ENCODE measurements at regions not wholly inside any gene's neighbourhood (a gene's known extent, or its start where the extent isn't known, plus 50 kb on each side); places are given as distances from the start of the nearest gene placed in this dataset.

DNA sequence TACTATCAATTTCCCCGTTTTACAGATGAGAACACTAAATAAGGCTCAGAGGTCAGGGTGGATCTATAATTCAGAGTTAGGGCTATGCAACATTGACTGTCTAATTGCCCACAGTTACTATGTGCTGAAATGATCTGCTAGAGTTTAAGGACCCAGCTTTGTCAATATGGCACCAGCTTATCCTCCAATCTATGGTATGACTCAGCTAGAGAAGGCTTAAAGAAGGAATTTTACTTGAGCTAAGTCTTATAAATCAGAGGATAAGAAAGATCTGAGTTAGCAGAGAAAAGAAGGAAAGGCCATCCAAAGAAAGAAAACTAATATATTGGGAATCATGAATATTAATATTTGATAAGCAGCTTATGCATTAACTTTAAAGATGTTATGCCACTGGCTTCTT, 78.1 kb downstream of the ASB9 start:
- peaks cover 15% of the 10 kb centered on the region for H3K27me3 Mint-ChIP-seq
- CTCF ChIA-PET: no interaction called here
- no peaks in the 10 kb centered on the region for H3K36me3 Mint-ChIP-seq
- H3K9me3 Mint-ChIP-seq (ENCODE audit: low read depth): no peaks in the 10 kb centered on the region
- H3K4me1 Mint-ChIP-seq: no peaks in the 10 kb centered on the region
- no peak for ATAC-seq
- DNase-seq: no peak
- no peak overlapping the region for H3K4me3 Mint-ChIP-seq
- H3K27ac Mint-ChIP-seq: no peak overlapping the region

DNA sequence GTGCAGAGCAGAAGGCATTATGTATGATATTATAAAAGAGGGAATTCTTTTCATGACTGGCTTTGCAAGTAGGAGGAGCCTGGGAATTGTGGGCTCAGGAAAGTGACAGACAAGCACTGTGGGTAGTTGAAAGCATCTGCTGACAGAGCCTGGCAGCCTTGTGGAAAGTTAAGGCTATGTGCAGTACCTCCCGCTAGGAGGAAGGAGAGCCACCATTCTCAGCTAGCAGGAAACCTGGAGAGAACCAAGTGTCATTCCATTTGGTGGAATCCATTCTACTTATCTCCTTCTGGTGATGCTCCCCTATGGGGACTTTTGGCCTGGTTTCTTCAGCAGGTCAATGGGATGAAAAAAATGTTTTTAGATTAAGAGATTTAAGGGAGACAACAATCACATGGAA, 81.8 kb downstream of the ASB9 start:
- Mint-ChIP-seq H3K27me3 (peaks cover 18% of the 10 kb centered on the region), H3K9me3 (ENCODE audit: low read depth) (no peaks in the 10 kb centered on the region), H3K4me1 (no peaks in the 10 kb centered on the region), H3K27ac (no peak overlapping the region), H3K4me3 (no peak overlapping the region), H3K36me3 (no peaks in the 10 kb centered on the region)
- CTCF ChIA-PET: no interaction called here
- DNase-seq (no peak), ATAC-seq (no peak)

DNA sequence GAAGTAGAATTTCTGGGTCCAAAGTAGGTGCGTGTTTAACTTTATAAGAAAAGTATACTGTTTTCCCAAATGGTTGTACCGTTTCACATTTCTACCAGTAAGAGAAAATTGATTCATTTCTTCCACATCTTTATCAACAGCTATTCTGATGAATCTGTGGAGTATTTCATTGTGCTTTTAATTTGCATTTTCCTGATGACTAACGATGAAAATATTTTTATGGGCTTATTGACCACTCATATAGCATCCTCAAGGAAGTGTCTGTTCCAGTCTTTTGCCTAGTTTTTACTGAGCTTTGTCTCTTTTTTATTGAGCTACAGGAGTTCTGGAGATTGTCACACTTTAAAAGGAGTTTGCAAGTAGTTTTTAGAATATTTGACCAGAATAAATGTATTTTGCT, 92.6 kb downstream of the ASB9 start:
- Mint-ChIP-seq H3K27ac (no peak overlapping the region), H3K4me1 (no peaks in the 10 kb centered on the region), H3K36me3 (no peaks in the 10 kb centered on the region), H3K9me3 (ENCODE audit: low read depth) (no peaks in the 10 kb centered on the region), H3K4me3 (no peak overlapping the region), H3K27me3 (no peaks in the 10 kb centered on the region)
- CTCF ChIA-PET: no interaction called here
- DNase-seq (no peak), ATAC-seq (no peak)

DNA sequence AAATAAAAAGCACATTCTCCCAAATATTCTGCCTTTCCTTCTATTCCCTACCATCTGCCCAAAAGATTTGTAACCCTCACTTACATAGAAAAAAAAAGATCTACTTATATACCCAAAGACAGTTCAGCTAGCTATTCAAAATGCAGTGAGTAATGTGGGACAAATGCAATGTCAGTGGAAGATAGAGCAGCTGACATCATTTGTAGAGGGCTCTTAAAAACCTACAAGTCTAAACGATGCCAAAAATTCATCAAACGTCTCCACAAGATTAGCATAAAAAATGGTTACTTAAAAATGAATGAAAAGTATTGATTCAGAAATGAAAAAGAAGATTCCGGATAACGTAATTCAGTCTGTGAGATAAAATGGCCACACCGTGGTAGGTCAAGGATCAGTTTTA, 96.5 kb downstream of the ASB9 start:
- no peak overlapping the region for H3K27ac Mint-ChIP-seq
- H3K4me1 Mint-ChIP-seq: peaks cover 5% of the 10 kb centered on the region
- ATAC-seq: no peak
- no peak for DNase-seq
- no peak overlapping the region for H3K4me3 Mint-ChIP-seq
- CTCF ChIA-PET: no interaction called here
- no peaks in the 10 kb centered on the region for H3K9me3 Mint-ChIP-seq (ENCODE audit: low read depth)
- no peaks in the 10 kb centered on the region for H3K36me3 Mint-ChIP-seq
- H3K27me3 Mint-ChIP-seq: peaks cover 3% of the 10 kb centered on the region

DNA sequence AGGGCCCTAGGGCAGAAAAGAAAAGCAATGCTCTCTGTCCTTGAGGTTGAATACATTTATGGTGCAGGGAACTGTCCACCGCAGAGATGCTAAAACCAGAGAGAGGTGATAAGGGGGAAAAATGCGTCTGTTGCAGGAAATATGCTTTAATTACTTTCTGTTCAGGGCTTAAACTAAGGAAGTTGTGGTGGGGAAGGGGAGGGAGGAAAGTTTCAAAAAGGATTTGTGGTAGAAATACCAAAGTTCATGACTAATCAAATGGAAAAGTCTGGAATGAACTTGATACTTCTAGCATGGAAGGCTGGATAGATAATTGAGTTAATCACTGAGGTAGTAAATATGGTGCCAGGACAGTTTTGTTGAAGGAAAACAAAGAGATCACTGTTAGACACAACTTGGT, 99.0 kb downstream of the ASB9 start:
- Mint-ChIP-seq H3K9me3 (ENCODE audit: low read depth) (no peaks in the 10 kb centered on the region), H3K4me3 (no peak overlapping the region), H3K36me3 (peaks cover 1% of the 10 kb centered on the region), H3K27ac (no peak overlapping the region), H3K4me1 (peaks cover 6% of the 10 kb centered on the region), H3K27me3 (peaks cover 5% of the 10 kb centered on the region)
- CTCF ChIA-PET: no interaction called here
- DNase-seq (no peak), ATAC-seq (no peak)

DNA sequence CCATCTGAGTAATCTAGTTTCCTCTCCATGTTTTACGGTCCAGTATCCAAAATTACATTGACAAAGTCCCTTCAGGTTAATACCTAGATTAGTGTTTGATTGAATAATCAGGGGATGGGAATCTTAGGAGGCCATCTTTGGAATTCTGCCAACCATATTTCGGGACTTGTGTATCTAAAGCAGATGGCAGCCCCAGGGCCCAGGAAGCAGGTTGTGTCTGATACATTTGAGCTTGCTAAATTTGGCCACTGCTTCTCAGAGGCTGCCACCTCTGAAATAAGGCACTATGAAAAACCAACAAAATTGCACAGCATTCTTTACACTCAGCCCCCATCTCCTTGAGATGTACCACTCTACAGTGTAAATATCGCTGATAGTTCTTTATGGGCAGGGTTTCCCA, 102.1 kb downstream of the ASB9 start:
- Mint-ChIP-seq H3K36me3 (peaks cover 1% of the 10 kb centered on the region), H3K4me1 (peaks cover 6% of the 10 kb centered on the region), H3K27ac (no peak overlapping the region), H3K9me3 (ENCODE audit: low read depth) (no peaks in the 10 kb centered on the region), H3K27me3 (peaks cover 6% of the 10 kb centered on the region), H3K4me3 (no peak overlapping the region)
- CTCF ChIA-PET: no interaction called here
- ATAC-seq: no peak
- no peak for DNase-seq

DNA sequence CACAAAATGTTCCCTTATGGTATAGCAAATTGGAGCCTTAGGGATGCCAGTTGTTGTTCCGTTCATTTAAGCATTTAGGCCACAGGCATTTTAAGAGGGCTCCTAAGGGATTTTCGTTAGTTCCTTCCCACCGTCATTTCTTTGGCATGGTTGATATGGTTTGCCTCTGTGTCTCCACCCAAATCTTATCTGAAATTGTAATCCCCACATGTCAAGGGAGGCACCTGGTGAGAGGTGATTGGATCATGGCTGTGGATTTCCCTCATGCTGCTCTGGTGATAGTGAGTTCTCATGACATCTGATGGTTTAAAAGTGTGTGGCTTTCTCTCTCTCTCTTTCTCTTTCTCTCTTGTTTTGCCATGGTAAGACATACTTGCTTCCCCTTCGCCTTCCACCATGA, 104.1 kb downstream of the ASB9 start:
- Mint-ChIP-seq H3K36me3 (peaks cover 1% of the 10 kb centered on the region), H3K9me3 (ENCODE audit: low read depth) (no peaks in the 10 kb centered on the region), H3K27ac (no peak overlapping the region), H3K4me1 (peaks cover 4% of the 10 kb centered on the region), H3K27me3 (peaks cover 6% of the 10 kb centered on the region), H3K4me3 (no peak overlapping the region)
- ATAC-seq (no peak), DNase-seq (no peak)
- CTCF ChIA-PET: no interaction called here

DNA sequence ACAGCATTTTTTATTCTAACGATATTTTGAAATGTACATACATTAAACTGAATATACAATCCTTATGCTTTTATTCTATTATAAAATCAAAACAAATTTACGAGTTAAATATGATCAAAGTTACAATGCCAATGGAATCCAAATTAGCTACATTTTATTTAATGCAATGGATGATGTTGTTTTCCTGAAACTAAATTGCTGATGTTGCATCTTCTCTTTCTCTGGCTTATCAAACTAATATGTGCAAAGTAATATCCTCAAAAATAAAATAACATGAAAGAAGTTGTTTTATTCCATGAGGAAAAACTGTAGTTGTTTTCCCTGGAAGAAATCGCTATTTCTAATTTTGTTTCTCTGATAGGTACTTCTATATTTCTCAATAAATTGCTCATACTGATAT, 106.8 kb downstream of the ASB9 start:
- H3K36me3 Mint-ChIP-seq: peaks cover 1% of the 10 kb centered on the region

DNA sequence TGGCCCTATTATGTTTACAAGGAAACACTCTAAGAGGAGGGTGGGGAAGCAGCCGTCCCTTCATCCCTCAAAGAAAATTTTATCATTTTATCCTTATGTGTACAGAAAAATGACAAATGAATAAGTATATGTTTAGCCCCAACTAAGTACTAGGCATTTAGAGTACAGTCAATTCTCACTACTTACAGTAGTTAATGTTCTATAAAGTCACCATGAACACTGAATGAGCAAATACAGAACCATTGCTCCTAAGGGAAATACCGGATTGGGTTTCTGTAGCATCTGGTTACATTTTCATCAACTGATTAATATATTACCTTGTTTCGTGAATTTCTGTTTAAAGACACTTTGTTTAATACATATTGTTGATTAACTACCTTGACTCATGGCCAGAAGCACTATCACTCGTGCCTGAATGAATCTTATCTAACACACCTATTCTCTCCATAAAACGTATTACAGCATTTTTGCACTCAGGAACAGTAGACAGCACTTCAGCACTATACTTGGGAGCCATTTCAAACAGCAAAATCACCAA, 109.3 kb downstream of the ASB9 start:
- Mint-ChIP-seq H3K9me3 (ENCODE audit: low read depth) (peaks cover 3% of the 10 kb centered on the region), H3K27me3 (no peaks in the 10 kb centered on the region), H3K27ac (no peak overlapping the region), H3K4me1 (peaks cover 25% of the 10 kb centered on the region), H3K4me3 (no peak overlapping the region), H3K36me3 (peaks cover 4% of the 10 kb centered on the region)
- ATAC-seq (no peak), DNase-seq (no peak)
- CTCF ChIA-PET: no interaction called here

More for the DNA sequence above, 106.8 kb downstream of the ASB9 start:
- H3K4me3 Mint-ChIP-seq: no peak overlapping the region
- DNase-seq (no peak), ATAC-seq (no peak)
- peaks cover 13% of the 10 kb centered on the region for H3K4me1 Mint-ChIP-seq
- H3K27ac Mint-ChIP-seq: no peak overlapping the region
- CTCF ChIA-PET: no interaction called here
- no peaks in the 10 kb centered on the region for H3K9me3 Mint-ChIP-seq (ENCODE audit: low read depth)
- peaks cover 3% of the 10 kb centered on the region for H3K27me3 Mint-ChIP-seq

DNA sequence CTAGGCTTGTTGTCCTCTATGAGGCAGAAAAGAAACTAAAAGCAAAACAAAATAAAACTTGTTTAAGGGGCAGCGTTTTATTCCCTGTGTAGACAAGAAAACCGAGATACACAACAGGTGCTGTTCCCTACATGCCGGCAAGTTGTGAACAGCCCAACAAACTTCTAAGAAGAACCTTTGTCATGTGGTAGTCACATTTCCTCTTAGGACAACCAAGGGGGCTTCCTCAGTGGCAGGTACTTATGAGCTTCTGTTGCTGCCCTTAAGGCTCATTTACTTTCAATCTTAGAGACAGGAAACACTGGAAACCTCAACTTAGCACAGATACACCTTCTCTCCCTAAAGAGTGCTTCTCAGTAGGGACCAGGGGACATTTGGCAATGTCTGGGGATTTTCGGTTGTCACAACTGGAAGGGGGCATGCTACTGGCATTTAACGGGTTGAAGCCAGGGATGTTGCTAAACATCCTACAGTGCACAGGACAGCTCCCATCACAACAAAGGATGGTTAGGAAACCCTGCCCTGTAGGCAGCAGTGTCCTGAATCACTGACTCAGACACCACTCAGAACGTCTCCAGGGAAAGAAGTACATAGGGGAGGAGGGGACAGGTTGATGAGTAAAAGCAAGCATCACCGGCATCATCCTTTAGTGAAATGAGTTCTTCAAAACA, 111.0 kb downstream of the ASB9 start:
- H3K36me3 Mint-ChIP-seq: peaks cover 10% of the 10 kb centered on the region
- H3K27me3 Mint-ChIP-seq: peaks cover 1% of the 10 kb centered on the region
- ATAC-seq (peak; percentile 84), DNase-seq (peak; percentile 46)
- CTCF ChIA-PET: interaction anchor here (1.0 kb wide), 1 partner anchor 43 kb away, joined by 5 read pairs; no protein-coding TSS in a partner anchor
- H3K4me1 Mint-ChIP-seq: peaks cover 25% of the 10 kb centered on the region
- H3K9me3 Mint-ChIP-seq (ENCODE audit: low read depth): peaks cover 3% of the 10 kb centered on the region
- H3K4me3 Mint-ChIP-seq: peak overlapping the region; percentile 72
- H3K27ac Mint-ChIP-seq: peak overlapping the region; percentile 89

DNA sequence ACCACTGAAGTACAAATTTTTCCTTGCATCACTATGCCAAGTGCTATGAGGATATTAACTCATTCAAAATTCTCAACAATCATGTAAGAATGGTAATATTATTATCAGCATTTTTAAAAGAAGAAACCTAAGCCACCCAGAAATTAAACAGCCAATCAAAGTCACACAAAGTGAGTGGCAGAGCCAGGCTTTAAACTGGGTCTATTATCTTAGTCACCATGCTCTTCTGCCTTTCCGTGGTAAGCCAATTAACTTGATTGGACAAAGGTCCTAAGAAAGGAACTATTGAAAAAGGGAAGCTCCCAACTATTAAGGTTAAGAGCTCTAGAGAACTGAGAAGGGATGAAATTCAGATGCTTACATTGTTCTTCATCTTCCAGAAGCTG, 111.5 kb downstream of the ASB9 start:
- peak overlapping the region; percentile 89 for H3K27ac Mint-ChIP-seq
- peaks cover 3% of the 10 kb centered on the region for H3K9me3 Mint-ChIP-seq (ENCODE audit: low read depth)
- H3K4me1 Mint-ChIP-seq: peaks cover 25% of the 10 kb centered on the region
- peaks cover 10% of the 10 kb centered on the region for H3K36me3 Mint-ChIP-seq
- ATAC-seq (peak; percentile 35), DNase-seq (no peak)
- H3K4me3 Mint-ChIP-seq: peak overlapping the region; percentile 72
- CTCF ChIA-PET: interaction anchor here (1.0 kb wide), 1 partner anchor 44 kb away, joined by 5 read pairs; no protein-coding TSS in a partner anchor
- H3K27me3 Mint-ChIP-seq: peaks cover 3% of the 10 kb centered on the region

DNA sequence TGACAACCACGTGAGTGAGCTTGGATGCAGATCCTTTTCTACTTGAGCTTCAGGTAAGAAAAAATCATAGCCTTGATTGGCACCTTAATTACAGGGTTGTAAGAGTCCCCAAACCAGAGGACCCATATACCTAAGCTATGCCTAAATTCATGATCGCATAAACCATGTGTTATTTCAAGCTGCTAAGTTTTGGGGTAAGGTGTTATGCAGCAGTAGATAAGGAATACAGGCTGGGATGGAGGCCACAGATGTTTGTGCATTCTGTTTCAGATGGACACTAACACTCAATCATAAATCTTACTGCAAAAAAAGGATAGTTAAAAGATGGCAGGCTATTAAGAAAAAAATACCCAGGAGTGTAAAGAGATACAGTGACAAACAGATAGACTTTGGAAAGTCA, 112.3 kb downstream of the ASB9 start:
- ATAC-seq (no peak), DNase-seq (no peak)
- Mint-ChIP-seq H3K27ac (no peak overlapping the region), H3K36me3 (peaks cover 10% of the 10 kb centered on the region), H3K9me3 (ENCODE audit: low read depth) (peaks cover 6% of the 10 kb centered on the region), H3K4me3 (peak overlapping the region; percentile 72), H3K4me1 (peaks cover 27% of the 10 kb centered on the region), H3K27me3 (peaks cover 7% of the 10 kb centered on the region)
- CTCF ChIA-PET: interaction anchor here (1.1 kb wide), 1 partner anchor 1128 kb away, joined by 3 read pairs; the partner anchor contains the start of gene GEMIN8

DNA sequence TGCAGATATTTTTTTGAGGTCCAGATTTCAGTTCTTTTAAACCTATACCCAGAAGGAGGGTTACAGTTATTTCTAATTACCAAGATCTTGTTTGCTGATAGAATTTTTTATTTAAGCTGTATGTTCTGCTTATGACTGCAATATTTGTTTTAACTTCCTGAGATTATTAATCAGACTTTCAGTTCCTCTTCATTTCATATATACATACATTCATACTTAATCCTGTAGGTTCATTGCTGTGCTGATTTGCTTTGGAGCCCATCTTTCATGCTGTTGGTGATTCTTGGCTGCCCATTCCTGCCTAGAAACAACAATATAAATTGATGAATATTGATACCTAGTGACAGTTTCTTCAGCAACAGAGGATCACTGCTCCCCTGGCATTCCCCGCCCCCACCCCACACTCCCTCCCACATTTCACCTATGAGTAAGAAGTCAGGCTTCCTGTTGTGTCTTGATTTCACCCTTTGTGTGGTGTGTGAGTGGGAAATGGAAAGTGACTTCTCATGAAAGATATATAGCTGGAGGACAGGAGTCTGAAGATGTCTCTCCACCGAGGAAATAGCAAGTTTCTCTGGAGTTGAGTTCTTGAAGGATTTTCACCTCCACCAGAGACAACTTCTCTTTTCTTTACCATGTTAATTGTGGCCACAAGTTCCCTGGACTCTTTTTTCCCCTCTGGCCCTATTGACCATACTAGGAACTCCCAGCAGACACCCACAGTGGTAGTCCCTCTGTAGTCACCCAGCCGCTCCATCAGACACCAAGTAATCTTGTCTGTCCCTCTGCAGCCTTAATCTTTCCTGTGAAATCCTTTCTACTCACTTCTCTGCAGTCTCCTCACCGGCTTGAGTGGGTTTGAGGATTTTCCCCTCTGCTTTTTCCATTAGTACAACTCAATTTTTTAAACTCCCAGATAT, 118.4 kb downstream of the ASB9 start:
- CTCF ChIA-PET: interaction anchor here (1.0 kb wide), 1 partner anchor 8 kb away, joined by 3 read pairs; no protein-coding TSS in a partner anchor
- Mint-ChIP-seq H3K4me3 (no peak overlapping the region), H3K27ac (peak overlapping the region; percentile 46), H3K4me1 (peaks cover 19% of the 10 kb centered on the region), H3K36me3 (peaks cover 12% of the 10 kb centered on the region), H3K27me3 (peaks cover 12% of the 10 kb centered on the region), H3K9me3 (ENCODE audit: low read depth) (peaks cover 6% of the 10 kb centered on the region)
- ATAC-seq (peak; percentile 70), DNase-seq (peak; percentile 41)

DNA sequence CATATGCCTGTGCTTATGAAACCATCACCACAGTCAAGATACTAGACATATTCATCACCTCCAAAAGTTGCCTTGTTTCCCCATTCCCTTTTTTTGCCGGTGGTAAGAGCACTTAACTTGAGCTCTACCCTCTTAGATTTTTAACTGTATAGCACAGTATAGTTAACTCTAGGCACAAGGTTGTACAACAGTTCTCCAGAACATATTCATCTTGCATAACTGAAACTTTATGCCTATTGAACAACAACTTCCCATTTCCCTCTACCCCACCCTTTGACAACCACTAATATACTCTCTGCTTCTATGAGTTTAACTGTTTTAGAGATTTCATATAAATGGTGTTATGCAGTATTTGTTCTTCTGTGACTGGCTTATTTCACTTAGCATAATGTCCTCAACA, 119.3 kb downstream of the ASB9 start:
- H3K27me3 Mint-ChIP-seq: peaks cover 12% of the 10 kb centered on the region
- no peak overlapping the region for H3K4me3 Mint-ChIP-seq
- H3K9me3 Mint-ChIP-seq (ENCODE audit: low read depth): peaks cover 3% of the 10 kb centered on the region
- CTCF ChIA-PET: no interaction called here
- H3K4me1 Mint-ChIP-seq: peaks cover 14% of the 10 kb centered on the region
- no peak for ATAC-seq
- H3K27ac Mint-ChIP-seq: no peak overlapping the region
- no peak for DNase-seq
- H3K36me3 Mint-ChIP-seq: peaks cover 8% of the 10 kb centered on the region

All from activated CD8-positive, alpha-beta memory T cell treated with anti-CD3 and anti-CD28 coated beads, Interleukin-2, amount 10 ng/mL, durations not matched to agents 7 days and 5 days (primary cell).